Mucosa of gallbladder (tissue), 1 donor: ENCODE measurements at regions not wholly inside any gene's neighbourhood (a gene's known extent, or its start where the extent isn't known, plus 50 kb on each side); places are given as distances from the start of the nearest gene placed in this dataset.
"Not testable (repeated sequence)": the region's sequence is repeated elsewhere in the genome, so short reads cannot be mapped to it uniquely, and the experiment has no call there.

Source experiments
- DNase-seq: peaks from one replicate; pipeline ENCODE4 v3.0.0-alpha.2; 2020; ENCODE audit warnings: low spot score
- donor health status: DM: no; HTN: no; CAD: no.

GRCh38 chr2:84137034-84137433 is 322.0 kb downstream of the SUCLG1 start:
- no peak for DNase-seq

GRCh38 chr2:84132370-84132769 is 326.7 kb downstream of the SUCLG1 start:
- DNase-seq = no peak

- DNase-seq = no peak
These were observed 327.7 kb downstream of the SUCLG1 start for GRCh38 chr2:84131278-84131830.

GRCh38 chr2:84129018-84129417 is 330.1 kb downstream of the SUCLG1 start:
- no peak for DNase-seq

- DNase-seq = not testable (repeated sequence)
These were observed 331.3 kb downstream of the SUCLG1 start for GRCh38 chr2:84127812-84128211.

GRCh38 chr2:84126530-84126929 is 332.6 kb downstream of the SUCLG1 start:
- DNase-seq = no peak

- DNase-seq = no peak
These were observed 333.0 kb downstream of the SUCLG1 start for GRCh38 chr2:84126084-84126483.

GRCh38 chr2:84116143-84116542 is 342.9 kb downstream of the SUCLG1 start:
- DNase-seq = no peak

GRCh38 chr2:84115173-84115857 is 343.8 kb downstream of the SUCLG1 start:
- DNase-seq = no peak

- DNase-seq = not testable (repeated sequence)
These were observed 355.1 kb downstream of the SUCLG1 start for GRCh38 chr2:84103816-84104527.

- DNase-seq = no peak
These were observed 356.8 kb downstream of the SUCLG1 start for GRCh38 chr2:84102274-84102673.

- no peak for DNase-seq
These were observed 370.4 kb downstream of the SUCLG1 start for GRCh38 chr2:84088656-84089055.

GRCh38 chr2:84085562-84085961 is 373.5 kb downstream of the SUCLG1 start:
- no peak for DNase-seq

- no peak for DNase-seq
These were observed 374.2 kb downstream of the SUCLG1 start for GRCh38 chr2:84084856-84085255.

GRCh38 chr2:84083984-84084383 is 375.1 kb downstream of the SUCLG1 start:
- no peak for DNase-seq

- no peak for DNase-seq
These were observed 380.6 kb downstream of the SUCLG1 start for GRCh38 chr2:84078471-84078870.

- peak; percentile 13 for DNase-seq
These were observed 381.6 kb downstream of the SUCLG1 start for GRCh38 chr2:84077496-84077895.

- no peak for DNase-seq
These were observed 388.0 kb downstream of the SUCLG1 start for GRCh38 chr2:84071050-84071449.

- no peak for DNase-seq
These were observed 393.2 kb downstream of the SUCLG1 start for GRCh38 chr2:84065857-84066256.

- no peak for DNase-seq
These were observed 401.0 kb downstream of the SUCLG1 start for GRCh38 chr2:84057917-84058560.

GRCh38 chr2:84055816-84056215 is 403.3 kb downstream of the SUCLG1 start:
- no peak for DNase-seq

GRCh38 chr2:84054577-84054976 is 404.5 kb downstream of the SUCLG1 start:
- DNase-seq = not testable (repeated sequence)

- no peak for DNase-seq
These were observed 406.2 kb downstream of the SUCLG1 start for GRCh38 chr2:84052913-84053312.
